Testis (tissue), 2 donors: ENCODE measurements at regions not wholly inside any gene's neighbourhood (a gene's known extent, or its start where the extent isn't known, plus 50 kb on each side); places are given as distances from the start of the nearest gene placed in this dataset.

ENCODE experiments used
- DNase-seq: peaks from one replicate; pipeline ENCODE4 v3.0.0-alpha.2; 2019
- H3K27ac ChIP-seq, 2 donors: fragments of 200-600 bp; sonication (generic); one replicate each; pipeline ENCODE4 v1.5.1; 2019
- H3K27me3 ChIP-seq: fragments of 200-600 bp; sonication (generic); one replicate; pipeline ENCODE4 v1.5.1; 2019
- H3K36me3 ChIP-seq: fragments of 200-600 bp; sonication (generic); one replicate; pipeline ENCODE4 v1.5.1; 2017; ENCODE audit warnings: low read depth; ENCODE audit errors: missing control alignments
- H3K4me1 ChIP-seq: fragments of 200-600 bp; sonication (generic); one replicate; pipeline ENCODE4 v1.5.1; 2019
- H3K4me3 ChIP-seq, 2 donors: fragments of 200-600 bp; sonication (generic); one replicate each; pipeline ENCODE4 v1.5.1; 2017 to 2019
- H3K9me3 ChIP-seq: fragments of 200-600 bp; sonication (generic); one replicate; pipeline ENCODE4 v1.5.1; 2017
- CTCF ChIP-seq, 3 experiments: fragments of 450-650 bp in 2 of 3; fragments of 200-600 bp in 1 of 3; sonication (generic) in 1 of 3; IDR thresholded peaks; one replicate each; pipeline ENCODE4 v1.5.1; 2016 to 2019; ENCODE audit warnings: antibody characterized with exemption in 3 of 3, mild to moderate bottlenecking in 2 of 3, moderate library complexity in 1 of 3
- POLR2A ChIP-seq: fragments of 450-650 bp; IDR thresholded peaks from one replicate; pipeline ENCODE4 v1.6.1; 2017; ENCODE audit warnings: antibody characterized with exemption, mild to moderate bottlenecking, moderate library complexity
- WGBS, 2 donors: methylation state at CpG; one replicate each; pipeline ENCODE4 v1.1.5; 2018; 5-methylcytosine and 5-hydroxymethylcytosine counted together
- intact Hi-C: fragments of 100-400 bp; cut with DNase I; formaldehyde crosslinking; loops from one replicate; pipeline ENCODE4 v1.15.1; 2023; ENCODE audit warnings: low total_unique reads

- WGBS, 2 donors: 44 to 48% methylated on average over 2 of the region's 2 CpGs
- no peak for DNase-seq
Measured at GRCh38 chrX:45980726-45981125, 564.5 kb downstream of the ZNF674 start.

GRCh38 chrX:45975633-45976032 lies 569.6 kb downstream of the ZNF674 start:
- TF ChIP-seq POLR2A (no peak), CTCF (IDR thresholded peaks at IDR 0.05) (no peak)
- DNase-seq: no peak
- intact Hi-C loops: no loop called here
- Histone ChIP-seq H3K27me3 (no peaks in the 10 kb centered on the region), H3K4me1 (no peaks in the 10 kb centered on the region), H3K9me3 (no peaks in the 10 kb centered on the region), H3K27ac (no peak overlapping the region), H3K4me3 (no peak overlapping the region), H3K36me3 (no peaks in the 10 kb centered on the region)

More at GRCh38 chrX:45980726-45981125, 564.5 kb downstream of the ZNF674 start:
- intact Hi-C loops: no loop called here
- no peaks in the 10 kb centered on the region for H3K36me3 ChIP-seq
- no peaks in the 10 kb centered on the region for H3K27me3 ChIP-seq
- no peaks in the 10 kb centered on the region for H3K4me1 ChIP-seq
- H3K27ac ChIP-seq: no peak overlapping the region
- H3K9me3 ChIP-seq: no peaks in the 10 kb centered on the region
- no peak overlapping the region for H3K4me3 ChIP-seq
- TF ChIP-seq POLR2A (no peak), CTCF (IDR thresholded peaks at IDR 0.05) (no peak)

GRCh38 chrX:45972636-45973035 lies 572.6 kb downstream of the ZNF674 start:
- no peak for DNase-seq
- Histone ChIP-seq H3K27ac (no peak overlapping the region), H3K4me1 (no peaks in the 10 kb centered on the region), H3K4me3 (no peak overlapping the region), H3K9me3 (no peaks in the 10 kb centered on the region), H3K36me3 (no peaks in the 10 kb centered on the region), H3K27me3 (no peaks in the 10 kb centered on the region)
- TF ChIP-seq CTCF (IDR thresholded peaks at IDR 0.05) (no peak), POLR2A (no peak)
- intact Hi-C loops: no loop called here
- WGBS, 2 donors: 55 to 60% methylated on average over 3 to 4 of the region's 4 CpGs

GRCh38 chrX:45959567-45959966 lies 585.7 kb downstream of the ZNF674 start:
- intact Hi-C loops: no loop called here
- Histone ChIP-seq H3K36me3 (no peaks in the 10 kb centered on the region), H3K27ac (no peak overlapping the region), H3K9me3 (no peaks in the 10 kb centered on the region), H3K27me3 (no peaks in the 10 kb centered on the region), H3K4me3 (no peak overlapping the region), H3K4me1 (no peaks in the 10 kb centered on the region)
- DNase-seq: no peak
- 90% methylated on average over 7 of the region's 7 CpGs; no CpG with 5 or more reads in 1 of the 2 donors for WGBS, 2 donors
- TF ChIP-seq CTCF (IDR thresholded peaks at IDR 0.05) (no peak), POLR2A (no peak)

GRCh38 chrX:45956191-45956870 lies 588.9 kb downstream of the ZNF674 start:
- intact Hi-C loops: no loop called here
- 81 to 97% methylated on average over 3 to 4 of the region's 4 CpGs for WGBS, 2 donors
- Histone ChIP-seq H3K27me3 (no peaks in the 10 kb centered on the region), H3K36me3 (no peaks in the 10 kb centered on the region), H3K4me1 (no peaks in the 10 kb centered on the region), H3K4me3 (no peak overlapping the region), H3K9me3 (no peaks in the 10 kb centered on the region), H3K27ac (no peak overlapping the region)
- no peak for TF ChIP-seq POLR2A
- no peak for DNase-seq
